ENCODE measurements at regions not wholly inside any gene's neighbourhood (a gene's known extent, or its start where the extent isn't known, plus 50 kb on each side); places are given as distances from the start of the nearest gene placed in this dataset.

DNA sequence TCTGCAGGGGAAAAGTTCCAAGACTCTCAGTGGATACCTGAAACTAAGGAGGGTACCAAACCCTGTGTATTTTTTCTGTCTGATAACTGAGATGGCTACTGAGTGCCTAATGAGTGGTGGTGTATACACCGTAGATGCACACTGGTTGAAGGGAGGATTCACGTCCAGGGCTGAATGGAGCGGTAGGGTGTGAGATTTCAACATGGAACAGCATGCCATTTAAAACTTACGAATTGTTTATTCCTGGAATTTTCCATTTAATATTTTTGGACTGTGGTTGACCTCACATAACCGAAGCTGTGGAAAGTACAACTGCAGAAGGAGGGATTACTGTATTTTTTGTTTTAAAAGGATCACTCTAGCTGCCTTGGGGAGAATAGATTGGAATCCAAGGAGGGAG is 322.5 kb upstream of the SORL1-AS1 start:
- TF ChIP-seq TBP (CRISPR knock-in tag; IDR thresholded peaks at IDR 0.05) (no peak), ZNF772 (CRISPR knock-in tag; IDR thresholded peaks at IDR 0.05) (no peak), ZNF710 (CRISPR knock-in tag; IDR thresholded peaks at IDR 0.05; ENCODE audit: borderline replicate concordance) (no peak), CTCF (CRISPR knock-in tag; IDR thresholded peaks at IDR 0.05) (no peak), TRIM24 (CRISPR knock-in tag; IDR thresholded peaks at IDR 0.05) (no peak)

All from HepG2 (cell line).